Naive thymus-derived CD8-positive, alpha-beta T cell (primary cell): ENCODE measurements at regions not wholly inside any gene's neighbourhood (a gene's known extent, or its start where the extent isn't known, plus 50 kb on each side); places are given as distances from the start of the nearest gene placed in this dataset.
"Not testable (repeated sequence)": the region's sequence is repeated elsewhere in the genome, so short reads cannot be mapped to it uniquely, and the experiment has no call there.

Experiments used
- ATAC-seq, 2 donors: fragments of 150-1000 bp; cut with Tn5 transposase in 1 of 2; sonication (Bioruptor Pico), chemical (Tn5 transposase) in 1 of 2; 1 replicate in 1 of 2; 2 replicates in 1 of 2; pipeline ENCODE4 v1.10.0; 2021; ENCODE audit warnings: mild to moderate bottlenecking in 2 of 2, moderate library complexity in 2 of 2
- POLR2A ChIA-PET: fragments of 350-600 bp; sonication (Branson Sonifier 250); formaldehyde crosslinking; loops from one replicate; lab custom pipeline; 2021; ENCODE audit warnings: antibody characterized with exemption; lab: Charles Lee
- DNase-seq, 10 donors: peaks; one replicate each; pipeline versions ENCODE4 v3.0.0 to v3.0.0-alpha.2; 2020 to 2022
- H3K27ac Mint-ChIP-seq, 10 donors: one replicate each; pipeline ENCODE4 v1.8.0; 2020 to 2022; ENCODE audit warnings: mild to moderate bottlenecking in 10 of 10, mixed read lengths in 10 of 10, moderate library complexity in 4 of 10, inconsistent platforms in 1 of 10
- H3K27me3 Mint-ChIP-seq, 5 donors: one replicate each; pipeline ENCODE4 v1.8.0; 2021 to 2022; ENCODE audit warnings: mixed read lengths in 5 of 5
- H3K36me3 Mint-ChIP-seq, 3 donors: one replicate each; pipeline ENCODE4 v1.8.0; 2020 to 2022; ENCODE audit warnings: mixed read lengths in 3 of 3, mild to moderate bottlenecking in 2 of 3, inconsistent platforms in 1 of 3
- H3K4me1 Mint-ChIP-seq, 4 donors: one replicate each; pipeline ENCODE4 v1.8.0; 2021 to 2022; ENCODE audit warnings: mixed read lengths in 4 of 4
- H3K4me3 Mint-ChIP-seq, 10 donors: one replicate each; pipeline ENCODE4 v1.8.0; 2020 to 2022; ENCODE audit warnings: mild to moderate bottlenecking in 10 of 10, mixed read lengths in 10 of 10, moderate library complexity in 6 of 10, inconsistent platforms in 1 of 10
- H3K9me3 Mint-ChIP-seq, 9 donors: one replicate each; pipeline ENCODE4 v1.8.0; 2020 to 2022; ENCODE audit warnings: mixed read lengths in 9 of 9, mild to moderate bottlenecking in 3 of 9, inconsistent platforms in 1 of 9, moderate library complexity in 1 of 9

DNA sequence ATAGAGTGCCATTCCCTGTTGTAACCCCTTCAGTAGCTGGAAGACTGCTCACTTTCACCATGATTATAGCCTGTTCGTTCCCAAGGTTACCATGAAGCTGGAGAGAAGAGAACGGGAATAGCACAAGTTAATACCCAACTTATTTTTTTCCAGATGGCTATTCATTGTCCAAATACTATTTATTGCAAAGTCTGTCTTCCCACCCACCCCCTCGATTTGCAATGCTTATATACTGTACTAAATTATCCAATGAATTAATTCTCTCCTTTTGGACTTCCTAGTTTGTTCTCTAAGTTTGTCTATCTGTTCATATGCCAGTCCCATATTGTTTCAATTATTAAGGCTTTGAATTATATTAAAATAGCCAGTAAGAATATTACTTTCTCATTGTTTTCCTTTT is 231.0 kb downstream of the RAB11FIP4 start:
- no peak for DNase-seq
- peaks cover 0 to 1% (median 0%) of the 10 kb centered on the region in 4 donors for H3K4me1 Mint-ChIP-seq
- peaks cover 0 to 56% (median 24%) of the 10 kb centered on the region in 9 donors for H3K9me3 Mint-ChIP-seq
- peaks cover 0 to 39% (median 15%) of the 10 kb centered on the region in 3 donors for H3K36me3 Mint-ChIP-seq
- peaks cover 0 to 21% (median 12%) of the 10 kb centered on the region in 5 donors for H3K27me3 Mint-ChIP-seq
- ATAC-seq, result no peak
- no peak overlapping the region for H3K27ac Mint-ChIP-seq
- POLR2A ChIA-PET, result no interaction called here
- no peak overlapping the region for H3K4me3 Mint-ChIP-seq

DNA sequence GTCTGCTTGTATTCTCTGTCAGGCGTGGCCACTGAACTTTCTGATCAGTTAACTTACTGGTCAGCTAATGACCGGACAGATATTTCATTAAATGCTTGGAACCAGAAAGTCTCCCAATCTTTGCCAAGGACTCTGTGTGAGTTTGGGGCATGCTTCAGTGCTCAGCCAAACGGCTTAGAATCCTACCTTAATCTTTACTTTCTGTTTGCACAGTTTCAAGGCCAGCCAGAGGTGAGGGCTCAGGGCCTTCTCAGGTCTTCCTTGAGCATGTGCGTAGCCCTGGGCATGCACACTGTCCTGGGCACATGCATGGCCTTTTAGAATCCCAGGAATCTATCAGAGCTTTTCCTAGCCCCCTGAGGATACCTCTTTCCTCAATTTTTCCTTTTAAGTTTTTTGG is 230.1 kb downstream of the RAB11FIP4 start:
- peaks cover 0 to 39% (median 15%) of the 10 kb centered on the region in 3 donors for H3K36me3 Mint-ChIP-seq
- H3K4me1 Mint-ChIP-seq, result peaks cover 0 to 1% (median 0%) of the 10 kb centered on the region in 4 donors
- no peak overlapping the region for H3K27ac Mint-ChIP-seq
- no peak for ATAC-seq
- peaks cover 0 to 19% (median 9%) of the 10 kb centered on the region in 5 donors for H3K27me3 Mint-ChIP-seq
- no peak for DNase-seq
- no peak overlapping the region for H3K4me3 Mint-ChIP-seq
- POLR2A ChIA-PET, result no interaction called here
- peaks cover 0 to 53% (median 24%) of the 10 kb centered on the region in 9 donors for H3K9me3 Mint-ChIP-seq

DNA sequence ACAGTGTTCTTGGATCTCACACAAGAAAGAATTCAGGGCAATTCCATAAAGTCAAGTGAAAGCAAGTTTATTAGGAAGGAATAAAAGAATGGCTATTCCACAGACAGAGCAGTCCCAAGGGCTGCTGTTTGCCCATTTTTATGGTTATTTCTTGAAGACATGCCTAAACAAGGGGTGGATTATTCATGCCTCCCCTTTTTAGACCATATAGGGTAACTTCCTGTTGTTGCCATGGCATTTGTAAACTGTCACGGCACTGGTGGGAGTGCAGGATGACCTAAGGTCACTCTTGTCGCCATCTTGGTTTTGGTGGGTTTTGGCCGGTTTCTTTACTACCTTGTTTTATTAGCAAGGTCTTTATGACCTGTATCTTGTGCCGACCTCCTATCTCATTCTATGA is 219.6 kb downstream of the RAB11FIP4 start:
- H3K27me3 Mint-ChIP-seq, H3K4me1 Mint-ChIP-seq, POLR2A ChIA-PET, H3K36me3 Mint-ChIP-seq, H3K27ac Mint-ChIP-seq, H3K4me3 Mint-ChIP-seq, ATAC-seq, DNase-seq, H3K9me3 Mint-ChIP-seq: not testable (repeated sequence)

- no peaks in the 10 kb centered on the region for H3K4me1 Mint-ChIP-seq
- H3K9me3 Mint-ChIP-seq, result peaks cover 0 to 3% (median 0%) of the 10 kb centered on the region in 9 donors
- no peak overlapping the region for H3K4me3 Mint-ChIP-seq
- peaks cover 0 to 6% (median 2%) of the 10 kb centered on the region in 5 donors for H3K27me3 Mint-ChIP-seq
- H3K36me3 Mint-ChIP-seq, result no peaks in the 10 kb centered on the region
- no peak overlapping the region for H3K27ac Mint-ChIP-seq
- POLR2A ChIA-PET, result interaction anchor here (0.6 kb wide), 1 partner anchor 271 kb away, joined by 3 read pairs; no protein-coding TSS in a partner anchor
- ATAC-seq (no peak), DNase-seq (no peak)
Observed at GRCh38 chr17:31609996-31610910, 218.8 kb downstream of the RAB11FIP4 start.

DNA sequence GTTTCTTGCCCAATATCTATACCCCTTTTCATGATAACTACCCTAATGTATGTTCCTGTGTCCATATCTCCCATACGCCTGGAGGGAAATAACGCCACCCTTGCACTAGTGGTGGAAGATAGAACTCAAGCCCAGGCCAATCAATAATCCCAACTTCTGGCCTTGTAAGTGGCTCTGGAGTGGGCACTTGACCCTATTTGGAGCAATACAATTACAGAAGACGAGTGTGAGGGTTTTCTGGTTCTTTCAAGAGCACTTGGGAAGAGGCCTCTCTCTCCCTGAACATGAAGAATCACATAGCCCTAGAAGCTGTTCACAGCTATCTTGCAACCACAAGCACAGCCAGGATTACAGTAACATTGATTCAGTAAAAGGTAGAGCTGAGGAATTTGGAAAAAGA is 217.9 kb downstream of the RAB11FIP4 start:
- H3K27me3 Mint-ChIP-seq, result peaks cover 0 to 6% (median 2%) of the 10 kb centered on the region in 5 donors
- ATAC-seq, result no peak
- H3K9me3 Mint-ChIP-seq, result peaks cover 0 to 3% (median 0%) of the 10 kb centered on the region in 9 donors
- no peaks in the 10 kb centered on the region for H3K36me3 Mint-ChIP-seq
- no peak for DNase-seq
- H3K4me3 Mint-ChIP-seq, result no peak overlapping the region
- no peaks in the 10 kb centered on the region for H3K4me1 Mint-ChIP-seq
- POLR2A ChIA-PET, result no interaction called here
- H3K27ac Mint-ChIP-seq, result no peak overlapping the region

GRCh38 chr17:31608659-31609254 is 217.3 kb downstream of the RAB11FIP4 start:
- Mint-ChIP-seq H3K9me3 (peaks cover 0 to 3% (median 0%) of the 10 kb centered on the region in 9 donors), H3K27ac (no peak overlapping the region), H3K36me3 (no peaks in the 10 kb centered on the region), H3K4me1 (no peaks in the 10 kb centered on the region), H3K27me3 (peaks cover 0 to 6% (median 2%) of the 10 kb centered on the region in 5 donors), H3K4me3 (no peak overlapping the region)
- ATAC-seq, result no peak
- POLR2A ChIA-PET, result no interaction called here
- DNase-seq, result no peak

DNA sequence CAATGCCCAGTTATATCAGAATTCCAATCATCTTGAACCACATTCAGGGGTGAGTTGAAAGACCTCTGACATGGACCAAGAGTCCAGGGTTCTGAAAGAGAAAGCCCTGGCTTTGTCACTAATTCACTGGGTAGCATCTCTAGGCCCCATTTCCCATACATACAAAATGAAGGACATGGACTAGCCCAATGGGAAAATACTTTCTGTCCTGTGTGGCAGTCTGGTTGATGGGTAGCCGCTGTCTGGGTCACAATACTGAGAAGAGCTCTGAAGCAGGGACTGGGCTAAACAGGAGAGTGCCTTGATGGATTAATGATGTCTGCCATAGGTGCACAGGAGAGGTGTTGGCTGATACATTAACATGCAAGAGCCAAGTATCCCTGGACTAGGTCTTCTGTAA is 214.3 kb downstream of the RAB11FIP4 start:
- POLR2A ChIA-PET, result no interaction called here
- DNase-seq (no peak), ATAC-seq (no peak)
- no peak overlapping the region for H3K4me3 Mint-ChIP-seq
- no peaks in the 10 kb centered on the region for H3K4me1 Mint-ChIP-seq
- no peak overlapping the region for H3K27ac Mint-ChIP-seq
- no peaks in the 10 kb centered on the region for H3K36me3 Mint-ChIP-seq
- peaks cover 0 to 2% (median 0%) of the 10 kb centered on the region in 9 donors for H3K9me3 Mint-ChIP-seq
- peaks cover 0 to 3% (median 0%) of the 10 kb centered on the region in 5 donors for H3K27me3 Mint-ChIP-seq

DNA sequence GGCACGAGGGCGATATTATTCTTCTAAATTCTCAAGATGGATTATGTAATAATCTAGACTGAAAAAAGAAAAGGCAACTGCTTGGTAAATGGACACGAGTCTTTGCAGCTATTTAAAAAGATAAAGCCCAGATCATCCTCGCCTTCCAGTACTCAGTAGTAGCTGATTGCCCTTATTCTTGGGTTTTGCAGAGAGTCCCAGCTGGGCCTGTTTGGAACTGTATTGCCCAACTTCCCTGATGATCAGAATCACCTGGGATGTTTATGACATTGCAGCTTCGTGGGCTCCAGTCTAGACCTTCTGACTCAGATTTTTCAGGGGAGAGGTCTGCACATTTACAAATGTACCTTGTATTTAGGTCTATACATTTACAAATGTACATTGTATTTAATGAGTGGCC is 213.5 kb downstream of the RAB11FIP4 start:
- Mint-ChIP-seq H3K4me3 (no peak overlapping the region), H3K4me1 (no peaks in the 10 kb centered on the region), H3K27ac (no peak overlapping the region), H3K27me3 (peaks cover 0 to 3% (median 0%) of the 10 kb centered on the region in 5 donors), H3K9me3 (peaks cover 0 to 2% (median 0%) of the 10 kb centered on the region in 9 donors), H3K36me3 (no peaks in the 10 kb centered on the region)
- POLR2A ChIA-PET, result no interaction called here
- DNase-seq (no peak), ATAC-seq (no peak)

- H3K36me3 Mint-ChIP-seq, DNase-seq, POLR2A ChIA-PET, H3K4me1 Mint-ChIP-seq, H3K27me3 Mint-ChIP-seq, ATAC-seq, H3K4me3 Mint-ChIP-seq, H3K9me3 Mint-ChIP-seq, H3K27ac Mint-ChIP-seq: not testable (repeated sequence)
Observed at GRCh38 chr17:31600144-31600543, 208.7 kb downstream of the RAB11FIP4 start.

DNA sequence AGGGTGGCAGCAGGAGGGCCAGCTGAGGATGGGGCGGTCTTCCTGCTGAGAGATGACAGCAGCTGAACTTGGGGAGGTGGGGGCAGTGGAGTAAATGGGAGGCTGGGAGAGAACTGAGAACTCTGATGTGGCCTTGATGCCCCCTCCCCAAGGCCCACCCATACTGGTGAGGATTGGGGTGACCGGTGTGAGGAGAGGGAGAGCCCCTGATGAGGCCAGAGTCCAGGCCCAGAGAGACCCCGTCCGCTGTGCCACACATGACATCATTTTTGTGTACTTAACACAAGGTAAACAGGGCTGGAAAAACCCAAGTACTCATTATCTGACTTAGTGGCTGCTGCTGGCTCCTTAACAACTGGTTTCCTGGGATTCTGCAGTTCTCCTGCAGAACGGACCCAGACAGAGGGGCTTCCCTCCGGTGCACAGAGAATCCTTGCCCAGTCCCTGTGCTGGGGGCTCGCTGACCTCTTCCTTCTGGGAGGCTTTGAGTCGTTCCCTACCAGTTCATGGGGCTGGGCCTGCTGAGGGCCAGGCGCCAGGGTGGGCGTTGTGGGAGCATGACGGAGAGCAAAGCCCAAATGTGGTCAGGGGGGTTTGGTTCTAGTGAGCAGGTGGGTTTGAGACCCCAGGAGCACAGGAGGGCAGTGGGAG is 207.6 kb downstream of the RAB11FIP4 start:
- Mint-ChIP-seq H3K27me3 (peaks cover 0 to 1% (median 0%) of the 10 kb centered on the region in 5 donors), H3K4me3 (no peak overlapping the region), H3K9me3 (no peaks in the 10 kb centered on the region), H3K4me1 (peaks cover 0 to 7% (median 0%) of the 10 kb centered on the region in 4 donors), H3K36me3 (no peaks in the 10 kb centered on the region), H3K27ac (no peak overlapping the region)
- DNase-seq (no peak), ATAC-seq (no peak)
- POLR2A ChIA-PET, result no interaction called here

DNA sequence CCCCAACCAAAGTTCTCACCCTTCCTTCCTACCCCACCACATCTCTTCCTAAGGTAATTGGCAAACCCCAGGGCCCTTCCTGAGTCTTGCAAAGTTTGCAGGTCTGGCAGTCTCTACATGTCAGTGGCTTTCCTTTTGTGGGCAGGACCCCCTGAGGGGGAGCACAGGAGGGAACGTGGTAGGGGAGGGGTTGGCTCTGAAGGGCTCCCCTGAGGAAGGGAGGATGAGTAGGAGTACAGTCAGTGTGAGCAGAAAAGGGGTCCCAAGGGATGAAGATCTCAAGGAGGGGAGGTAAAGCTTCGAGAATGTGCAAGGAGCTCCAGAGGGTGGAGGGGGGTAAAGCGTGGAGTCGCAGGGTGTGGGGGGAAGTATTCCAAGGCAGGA is 206.9 kb downstream of the RAB11FIP4 start:
- Mint-ChIP-seq H3K4me3 (no peak overlapping the region), H3K9me3 (no peaks in the 10 kb centered on the region), H3K27ac (no peak overlapping the region), H3K27me3 (peaks cover 0 to 1% (median 0%) of the 10 kb centered on the region in 5 donors), H3K4me1 (peaks cover 0 to 7% (median 0%) of the 10 kb centered on the region in 4 donors), H3K36me3 (no peaks in the 10 kb centered on the region)
- DNase-seq (no peak), ATAC-seq (no peak)
- POLR2A ChIA-PET, result no interaction called here

GRCh38 chr17:31597646-31598398 is 206.3 kb downstream of the RAB11FIP4 start:
- Mint-ChIP-seq H3K9me3 (no peaks in the 10 kb centered on the region), H3K27ac (no peak overlapping the region), H3K36me3 (no peaks in the 10 kb centered on the region), H3K4me3 (no peak overlapping the region), H3K4me1 (peaks cover 0 to 7% (median 0%) of the 10 kb centered on the region in 4 donors), H3K27me3 (peaks cover 0 to 1% (median 0%) of the 10 kb centered on the region in 5 donors)
- ATAC-seq, result no peak
- no peak for DNase-seq
- POLR2A ChIA-PET, result no interaction called here
